Right lobe of liver (tissue), 6 donors: ENCODE measurements at regions not wholly inside any gene's neighbourhood (a gene's known extent, or its start where the extent isn't known, plus 50 kb on each side); places are given as distances from the start of the nearest gene placed in this dataset.

Source experiments
- ATAC-seq, 4 donors: fragments of 200-7000 bp; cut with Tn5 transposase; one replicate each; pipeline ENCODE4 v1.9.1; 2020; ENCODE audit warnings: mild to moderate bottlenecking in 4 of 4, moderate library complexity in 4 of 4
- DNase-seq, 3 donors: peaks; one replicate each; pipeline ENCODE4 v3.0.0-alpha.2; 2020
- H3K27ac ChIP-seq, 3 donors: fragments of 200-600 bp; one replicate each; pipeline ENCODE4 v1.8.0; 2022
- H3K27me3 ChIP-seq, 2 donors: fragments of 200-600 bp; one replicate each; pipeline ENCODE4 v1.8.0; 2022
- H3K36me3 ChIP-seq, 4 donors: fragments of 200-600 bp; sonication (generic) in 1 of 4; one replicate each; pipeline versions ENCODE4 v1.5.1 to v1.8.0; 2017 to 2022; ENCODE audit warnings: control low read depth in 1 of 4
- H3K4me1 ChIP-seq, 4 donors: fragments of 200-600 bp; sonication (generic) in 1 of 4; one replicate each; pipeline versions ENCODE4 v1.5.1 to v1.8.0; 2017 to 2022; ENCODE audit warnings: control low read depth in 1 of 4
- H3K4me3 ChIP-seq, 3 donors: fragments of 200-600 bp; one replicate each; pipeline ENCODE4 v1.8.0; 2022
- H3K9me3 ChIP-seq, 4 donors: fragments of 200-600 bp; sonication (generic) in 1 of 4; one replicate each; pipeline versions ENCODE4 v1.5.1 to v1.8.0; 2017 to 2022; ENCODE audit warnings: control low read depth in 1 of 4
- POLR2A ChIP-seq: fragments of 450-650 bp; IDR thresholded peaks from one replicate; pipeline ENCODE4 v1.6.1; 2017; ENCODE audit warnings: antibody characterized with exemption, mild to moderate bottlenecking
- WGBS: methylation state at CpG from one replicate; pipeline ENCODE4 v1.1.6; 2018; ENCODE audit warnings: low coverage, low lambda C conversion rate; ENCODE audit not compliant: insufficient coverage; ENCODE audit errors: missing lambda C conversion rate; 5-methylcytosine and 5-hydroxymethylcytosine counted together
- intact Hi-C, 2 donors: fragments of 100-400 bp; cut with DNase I; formaldehyde crosslinking; loops; one replicate each; pipeline versions ENCODE4 v1.11.2 to v1.14.1; 2022
- TF ChIP-seq, protein P1 (sequence below), 4 donors: fragments of 200-600 bp in 3 of 4; fragments of 450-650 bp in 1 of 4; IDR thresholded peaks; one replicate each; pipeline versions ENCODE4 v1.5.1 to v1.8.0; 2016 to 2022; ENCODE audit warnings: antibody characterized with exemption in 4 of 4, mild to moderate bottlenecking in 2 of 4
- donor health status: DM: no; HTN: yes; CAD: no.
- donor health status: DM: no; HTN: no; CAD: no.
- donor health status: DM: no; HTN: no; CAD: no.
- donor health status: DM: no; HTN: yes; CAD: no.
- donor health status: DM: no; HTN: yes; CAD: no.

DNA sequence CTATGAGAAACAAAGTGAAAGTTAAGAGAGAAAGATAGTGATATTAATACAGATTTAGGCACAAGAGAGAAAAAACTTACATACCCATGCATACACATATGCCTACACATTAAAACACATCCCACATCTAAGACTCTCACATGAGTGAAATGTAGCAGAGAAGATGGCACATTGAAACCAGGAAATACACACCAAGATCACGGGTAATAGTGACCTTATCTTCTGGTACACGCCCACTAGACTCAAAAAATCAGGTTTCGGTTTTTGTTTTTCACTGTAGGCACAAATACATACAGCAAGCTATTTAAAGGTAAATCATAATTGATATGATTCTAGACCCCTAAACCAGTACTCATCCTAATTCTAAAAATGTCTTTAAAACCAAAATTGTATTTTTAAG, 225.2 kb upstream of the TAC1 start:
- Histone ChIP-seq H3K27me3 (no peaks in the 10 kb centered on the region), H3K4me3 (no peak overlapping the region), H3K9me3 (no peaks in the 10 kb centered on the region), H3K27ac (no peak overlapping the region), H3K36me3 (no peaks in the 10 kb centered on the region), H3K4me1 (peaks cover 0 to 4% (median 0%) of the 10 kb centered on the region in 4 donors)
- no peak for ATAC-seq
- intact Hi-C loops = no loop called here
- WGBS = 38% methylated on average over 3 of the region's 3 CpGs
- TF ChIP-seq, protein P1, sequence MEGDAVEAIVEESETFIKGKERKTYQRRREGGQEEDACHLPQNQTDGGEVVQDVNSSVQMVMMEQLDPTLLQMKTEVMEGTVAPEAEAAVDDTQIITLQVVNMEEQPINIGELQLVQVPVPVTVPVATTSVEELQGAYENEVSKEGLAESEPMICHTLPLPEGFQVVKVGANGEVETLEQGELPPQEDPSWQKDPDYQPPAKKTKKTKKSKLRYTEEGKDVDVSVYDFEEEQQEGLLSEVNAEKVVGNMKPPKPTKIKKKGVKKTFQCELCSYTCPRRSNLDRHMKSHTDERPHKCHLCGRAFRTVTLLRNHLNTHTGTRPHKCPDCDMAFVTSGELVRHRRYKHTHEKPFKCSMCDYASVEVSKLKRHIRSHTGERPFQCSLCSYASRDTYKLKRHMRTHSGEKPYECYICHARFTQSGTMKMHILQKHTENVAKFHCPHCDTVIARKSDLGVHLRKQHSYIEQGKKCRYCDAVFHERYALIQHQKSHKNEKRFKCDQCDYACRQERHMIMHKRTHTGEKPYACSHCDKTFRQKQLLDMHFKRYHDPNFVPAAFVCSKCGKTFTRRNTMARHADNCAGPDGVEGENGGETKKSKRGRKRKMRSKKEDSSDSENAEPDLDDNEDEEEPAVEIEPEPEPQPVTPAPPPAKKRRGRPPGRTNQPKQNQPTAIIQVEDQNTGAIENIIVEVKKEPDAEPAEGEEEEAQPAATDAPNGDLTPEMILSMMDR (IDR thresholded peaks at IDR 0.05) = no peak
- TF ChIP-seq POLR2A = no peak
- no peak for DNase-seq

DNA sequence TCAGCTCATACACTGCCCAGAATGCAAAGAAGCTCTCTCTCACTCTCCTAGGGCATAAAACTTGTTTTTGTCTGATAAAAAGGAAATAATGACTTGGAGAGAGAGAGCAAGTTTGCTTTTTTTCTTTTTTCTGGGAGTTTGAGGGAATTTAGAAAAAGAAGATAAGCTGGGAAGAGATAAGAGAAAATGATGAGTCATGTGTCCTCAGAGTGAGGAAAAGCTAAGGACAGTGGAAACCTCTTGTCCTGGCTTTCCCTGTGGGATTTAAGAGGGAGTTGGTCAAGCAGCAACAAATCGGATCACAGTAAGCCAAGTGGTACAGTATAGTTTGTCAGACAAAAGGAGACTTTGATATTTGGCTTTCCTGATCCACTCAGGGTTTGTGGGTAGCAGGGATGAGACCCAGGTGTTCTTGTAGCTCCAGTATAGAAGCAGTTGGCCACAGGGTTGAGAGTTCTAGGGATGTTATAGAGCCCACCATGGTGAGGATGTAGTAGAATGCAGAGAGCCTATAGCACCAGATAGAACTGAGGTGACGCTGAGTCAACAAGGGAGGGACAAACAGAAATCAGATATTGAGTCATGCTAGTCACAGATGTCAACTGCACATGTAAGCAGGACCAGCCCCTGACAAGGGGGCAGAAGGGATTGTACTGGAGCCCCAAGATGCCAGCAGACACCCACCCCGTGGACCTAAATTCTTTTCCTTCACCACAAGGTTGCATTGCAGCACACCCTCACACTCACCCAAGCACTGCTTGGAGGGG, 219.3 kb upstream of the TAC1 start:
- DNase-seq = no peak
- Histone ChIP-seq H3K4me3 (no peak overlapping the region), H3K27me3 (no peaks in the 10 kb centered on the region), H3K36me3 (no peaks in the 10 kb centered on the region), H3K27ac (no peak overlapping the region), H3K4me1 (no peaks in the 10 kb centered on the region), H3K9me3 (no peaks in the 10 kb centered on the region)
- 28% methylated on average over 3 of the region's 3 CpGs for WGBS
- no peak for ATAC-seq
- no peak for TF ChIP-seq POLR2A
- TF ChIP-seq, protein P1 (IDR thresholded peaks at IDR 0.05) = no peak
- intact Hi-C loops = no loop called here

DNA sequence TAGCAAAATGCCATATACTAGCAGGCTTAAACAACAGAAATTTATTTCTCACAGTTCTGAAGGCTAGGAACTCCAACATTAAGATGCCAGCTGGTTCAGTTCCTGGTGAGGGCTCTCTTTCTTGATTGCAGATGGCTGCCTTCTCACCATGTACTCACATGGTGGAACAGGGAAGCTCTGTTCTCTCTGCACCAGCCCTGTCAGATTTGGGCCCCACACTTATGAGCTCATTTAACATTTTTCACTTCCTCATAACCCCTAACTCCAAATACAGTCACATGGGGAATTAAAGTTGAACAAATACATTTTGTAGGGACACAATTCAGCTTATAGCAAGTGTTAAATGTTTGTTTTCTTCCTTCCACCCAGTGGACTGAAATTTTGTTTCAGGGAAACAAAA, 218.6 kb upstream of the TAC1 start:
- H3K27me3 ChIP-seq = no peaks in the 10 kb centered on the region
- no peak for TF ChIP-seq POLR2A
- TF ChIP-seq, protein P1 (IDR thresholded peaks at IDR 0.05) = no peak
- H3K4me3 ChIP-seq = no peak overlapping the region
- ATAC-seq (no peak), DNase-seq (no peak)
- no peaks in the 10 kb centered on the region for H3K9me3 ChIP-seq
- H3K4me1 ChIP-seq = no peaks in the 10 kb centered on the region
- H3K27ac ChIP-seq = no peak overlapping the region
- H3K36me3 ChIP-seq = no peaks in the 10 kb centered on the region
- intact Hi-C loops = no loop called here

DNA sequence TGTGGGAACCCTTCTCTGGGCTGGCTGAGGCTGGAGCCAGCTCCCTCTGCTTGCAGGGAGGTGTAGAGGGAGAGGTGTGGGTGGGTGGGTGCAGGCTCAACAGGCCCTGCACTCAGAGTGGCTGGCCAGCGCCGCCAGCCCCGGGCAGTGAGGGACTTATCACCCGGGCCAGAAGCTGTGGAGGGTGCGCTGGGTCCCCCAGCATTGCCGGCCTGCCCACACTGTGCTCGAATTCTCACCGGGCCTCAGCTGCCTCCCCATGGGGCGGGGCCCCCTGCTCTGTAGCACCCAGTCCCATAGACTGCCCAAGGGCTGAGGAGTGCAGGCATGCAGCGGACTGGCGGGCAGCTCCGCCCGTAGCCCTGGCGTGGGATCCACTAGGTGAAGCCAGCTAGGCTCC, 190.7 kb upstream of the TAC1 start:
- DNase-seq = no peak
- WGBS = no CpG with 5 or more reads among the region's 14 CpGs
- no peak overlapping the region for H3K27ac ChIP-seq
- H3K4me3 ChIP-seq = no peak overlapping the region
- H3K36me3 ChIP-seq = no peaks in the 10 kb centered on the region
- H3K27me3 ChIP-seq = no peaks in the 10 kb centered on the region
- no peaks in the 10 kb centered on the region for H3K9me3 ChIP-seq
- no peak for ATAC-seq
- no peaks in the 10 kb centered on the region for H3K4me1 ChIP-seq
- intact Hi-C loops = no loop called here
- TF ChIP-seq, protein P1 (IDR thresholded peaks at IDR 0.05) = no peak
- no peak for TF ChIP-seq POLR2A
